ENCODE measurements at regions not wholly inside any gene's neighbourhood (a gene's known extent, or its start where the extent isn't known, plus 50 kb on each side); places are given as distances from the start of the nearest gene placed in this dataset.
"Not testable (repeated sequence)": the region's sequence is repeated elsewhere in the genome, so short reads cannot be mapped to it uniquely, and the experiment has no call there.

GRCh38 chr2:187198136-187198535 lies 249.9 kb downstream of the CALCRL start:
- no peaks in the 10 kb centered on the region for H3K9me3 ChIP-seq (ENCODE audit: control insufficient read depth, low read depth, low read length)
- H3K27me3 ChIP-seq (ENCODE audit: control insufficient read depth, insufficient read depth, low read length), result no peaks in the 10 kb centered on the region
- H3K27ac ChIP-seq (ENCODE audit: low read length), result no peak overlapping the region
- no peak overlapping the region for H3K4me3 ChIP-seq (ENCODE audit: low read length)
- H3K36me3 ChIP-seq (ENCODE audit: control insufficient read depth, low read depth, low read length), result no peaks in the 10 kb centered on the region
- H3K4me1 ChIP-seq (ENCODE audit: control insufficient read depth, low read depth, low read length), result no peaks in the 10 kb centered on the region
- no peak overlapping the region for H3K9ac ChIP-seq (ENCODE audit: low read length)

- H3K4me1 ChIP-seq (ENCODE audit: control insufficient read depth, low read depth, low read length), result no peaks in the 10 kb centered on the region
- H3K9me3 ChIP-seq (ENCODE audit: control insufficient read depth, low read depth, low read length), result no peaks in the 10 kb centered on the region
- no peak overlapping the region for H3K9ac ChIP-seq (ENCODE audit: low read length)
- H3K27me3 ChIP-seq (ENCODE audit: control insufficient read depth, insufficient read depth, low read length), result no peaks in the 10 kb centered on the region
- H3K36me3 ChIP-seq (ENCODE audit: control insufficient read depth, low read depth, low read length), result no peaks in the 10 kb centered on the region
- H3K27ac ChIP-seq (ENCODE audit: low read length), result no peak overlapping the region
- no peak overlapping the region for H3K4me3 ChIP-seq (ENCODE audit: low read length)
These were observed 254.0 kb downstream of the CALCRL start for GRCh38 chr2:187194049-187194448.

GRCh38 chr2:187188783-187189631 lies 259.0 kb downstream of the CALCRL start:
- Histone ChIP-seq H3K27ac (ENCODE audit: low read length) (no peak overlapping the region), H3K9me3 (ENCODE audit: control insufficient read depth, low read depth, low read length) (no peaks in the 10 kb centered on the region), H3K36me3 (ENCODE audit: control insufficient read depth, low read depth, low read length) (no peaks in the 10 kb centered on the region), H3K4me1 (ENCODE audit: control insufficient read depth, low read depth, low read length) (no peaks in the 10 kb centered on the region), H3K9ac (ENCODE audit: low read length) (no peak overlapping the region), H3K4me3 (ENCODE audit: low read length) (no peak overlapping the region), H3K27me3 (ENCODE audit: control insufficient read depth, insufficient read depth, low read length) (no peaks in the 10 kb centered on the region)

GRCh38 chr2:187187519-187187918 lies 260.5 kb downstream of the CALCRL start:
- Histone ChIP-seq H3K27me3 (ENCODE audit: control insufficient read depth, insufficient read depth, low read length) (no peaks in the 10 kb centered on the region), H3K9ac (ENCODE audit: low read length) (no peak overlapping the region), H3K27ac (ENCODE audit: low read length) (no peak overlapping the region), H3K4me1 (ENCODE audit: control insufficient read depth, low read depth, low read length) (no peaks in the 10 kb centered on the region), H3K36me3 (ENCODE audit: control insufficient read depth, low read depth, low read length) (no peaks in the 10 kb centered on the region), H3K9me3 (ENCODE audit: control insufficient read depth, low read depth, low read length) (no peaks in the 10 kb centered on the region), H3K4me3 (ENCODE audit: low read length) (no peak overlapping the region)

- H3K4me3 ChIP-seq (ENCODE audit: low read length), result no peak overlapping the region
- no peaks in the 10 kb centered on the region for H3K4me1 ChIP-seq (ENCODE audit: control insufficient read depth, low read depth, low read length)
- H3K9me3 ChIP-seq (ENCODE audit: control insufficient read depth, low read depth, low read length), result no peaks in the 10 kb centered on the region
- no peaks in the 10 kb centered on the region for H3K36me3 ChIP-seq (ENCODE audit: control insufficient read depth, low read depth, low read length)
- no peak overlapping the region for H3K27ac ChIP-seq (ENCODE audit: low read length)
- H3K27me3 ChIP-seq (ENCODE audit: control insufficient read depth, insufficient read depth, low read length), result no peaks in the 10 kb centered on the region
- no peak overlapping the region for H3K9ac ChIP-seq (ENCODE audit: low read length)
These were observed 267.5 kb downstream of the CALCRL start for GRCh38 chr2:187180529-187180928.

- H3K27ac ChIP-seq (ENCODE audit: low read length); H3K36me3 ChIP-seq (ENCODE audit: control insufficient read depth, low read depth, low read length); H3K4me3 ChIP-seq (ENCODE audit: low read length); H3K4me1 ChIP-seq (ENCODE audit: control insufficient read depth, low read depth, low read length); H3K9me3 ChIP-seq (ENCODE audit: control insufficient read depth, low read depth, low read length); H3K9ac ChIP-seq (ENCODE audit: low read length); H3K27me3 ChIP-seq (ENCODE audit: control insufficient read depth, insufficient read depth, low read length): not testable (repeated sequence)
These were observed 269.2 kb downstream of the CALCRL start for GRCh38 chr2:187178876-187179275.

- Histone ChIP-seq H3K4me3 (ENCODE audit: low read length) (no peak overlapping the region), H3K27ac (ENCODE audit: low read length) (no peak overlapping the region), H3K9ac (ENCODE audit: low read length) (no peak overlapping the region), H3K36me3 (ENCODE audit: control insufficient read depth, low read depth, low read length) (no peaks in the 10 kb centered on the region), H3K9me3 (ENCODE audit: control insufficient read depth, low read depth, low read length) (no peaks in the 10 kb centered on the region), H3K27me3 (ENCODE audit: control insufficient read depth, insufficient read depth, low read length) (no peaks in the 10 kb centered on the region), H3K4me1 (ENCODE audit: control insufficient read depth, low read depth, low read length) (no peaks in the 10 kb centered on the region)
These were observed 270.8 kb downstream of the CALCRL start for GRCh38 chr2:187177253-187177652.

GRCh38 chr2:187174582-187174981 lies 273.5 kb downstream of the CALCRL start:
- no peaks in the 10 kb centered on the region for H3K9me3 ChIP-seq (ENCODE audit: control insufficient read depth, low read depth, low read length)

GRCh38 chr2:187171318-187171717 lies 276.7 kb downstream of the CALCRL start:
- H3K9ac ChIP-seq (ENCODE audit: low read length), result no peak overlapping the region
- no peaks in the 10 kb centered on the region for H3K27me3 ChIP-seq (ENCODE audit: control insufficient read depth, insufficient read depth, low read length)
- H3K4me3 ChIP-seq (ENCODE audit: low read length), result no peak overlapping the region
- no peak overlapping the region for H3K27ac ChIP-seq (ENCODE audit: low read length)
- no peaks in the 10 kb centered on the region for H3K36me3 ChIP-seq (ENCODE audit: control insufficient read depth, low read depth, low read length)
- H3K4me1 ChIP-seq (ENCODE audit: control insufficient read depth, low read depth, low read length), result no peaks in the 10 kb centered on the region
- H3K9me3 ChIP-seq (ENCODE audit: control insufficient read depth, low read depth, low read length), result no peaks in the 10 kb centered on the region

More at GRCh38 chr2:187174582-187174981, 273.5 kb downstream of the CALCRL start:
- H3K27ac ChIP-seq (ENCODE audit: low read length), result no peak overlapping the region
- H3K4me1 ChIP-seq (ENCODE audit: control insufficient read depth, low read depth, low read length), result no peaks in the 10 kb centered on the region
- no peaks in the 10 kb centered on the region for H3K36me3 ChIP-seq (ENCODE audit: control insufficient read depth, low read depth, low read length)
- no peak overlapping the region for H3K9ac ChIP-seq (ENCODE audit: low read length)
- no peaks in the 10 kb centered on the region for H3K27me3 ChIP-seq (ENCODE audit: control insufficient read depth, insufficient read depth, low read length)
- no peak overlapping the region for H3K4me3 ChIP-seq (ENCODE audit: low read length)

- Histone ChIP-seq H3K9me3 (ENCODE audit: control insufficient read depth, low read depth, low read length) (no peaks in the 10 kb centered on the region), H3K4me1 (ENCODE audit: control insufficient read depth, low read depth, low read length) (no peaks in the 10 kb centered on the region), H3K9ac (ENCODE audit: low read length) (no peak overlapping the region), H3K4me3 (ENCODE audit: low read length) (no peak overlapping the region), H3K36me3 (ENCODE audit: control insufficient read depth, low read depth, low read length) (no peaks in the 10 kb centered on the region), H3K27me3 (ENCODE audit: control insufficient read depth, insufficient read depth, low read length) (no peaks in the 10 kb centered on the region), H3K27ac (ENCODE audit: low read length) (no peak overlapping the region)
These were observed 278.2 kb downstream of the CALCRL start for GRCh38 chr2:187169864-187170263.

- no peaks in the 10 kb centered on the region for H3K4me1 ChIP-seq (ENCODE audit: control insufficient read depth, low read depth, low read length)
- H3K9me3 ChIP-seq (ENCODE audit: control insufficient read depth, low read depth, low read length), result no peaks in the 10 kb centered on the region
- H3K9ac ChIP-seq (ENCODE audit: low read length), result no peak overlapping the region
- H3K36me3 ChIP-seq (ENCODE audit: control insufficient read depth, low read depth, low read length), result no peaks in the 10 kb centered on the region
- H3K27me3 ChIP-seq (ENCODE audit: control insufficient read depth, insufficient read depth, low read length), result no peaks in the 10 kb centered on the region
- H3K27ac ChIP-seq (ENCODE audit: low read length), result no peak overlapping the region
- H3K4me3 ChIP-seq (ENCODE audit: low read length), result no peak overlapping the region
These were observed 279.0 kb downstream of the CALCRL start for GRCh38 chr2:187168720-187169713.
